Activated CD8-positive, alpha-beta T cell treated with anti-CD3 and anti-CD28 coated beads for 36 hours (primary cell): ENCODE measurements at regions not wholly inside any gene's neighbourhood (a gene's known extent, or its start where the extent isn't known, plus 50 kb on each side); places are given as distances from the start of the nearest gene placed in this dataset.
A peak's percentile ranks its signal among the peaks of the same experiment; 100 is the strongest.

Source experiments
- ATAC-seq: fragments of 200-7000 bp; cut with Tn5 transposase; one replicate; pipeline ENCODE4 v1.10.0; 2021; ENCODE audit warnings: mild to moderate bottlenecking, moderate library complexity
- CTCF ChIA-PET: fragments of 350-600 bp; sonication (Branson Sonifier 250); formaldehyde crosslinking; loops from one replicate; lab custom pipeline; 2021; ENCODE audit warnings: antibody characterized with exemption; lab: Charles Lee
- POLR2A ChIA-PET: fragments of 350-600 bp; sonication (Branson Sonifier 250); formaldehyde crosslinking; loops from one replicate; lab custom pipeline; 2021; ENCODE audit warnings: antibody characterized with exemption; lab: Charles Lee
- DNase-seq: peaks from one replicate; pipeline ENCODE4 v3.0.0-alpha.2; 2020
- H3K27ac Mint-ChIP-seq: one replicate; pipeline ENCODE4 v1.8.0; 2021; ENCODE audit warnings: mild to moderate bottlenecking, mixed read lengths
- H3K27me3 Mint-ChIP-seq: one replicate; pipeline ENCODE4 v1.8.0; 2021; ENCODE audit warnings: mixed read lengths
- H3K36me3 Mint-ChIP-seq: one replicate; pipeline ENCODE4 v1.8.0; 2021; ENCODE audit warnings: low read depth, mixed read lengths
- H3K4me1 Mint-ChIP-seq: one replicate; pipeline ENCODE4 v1.8.0; 2021; ENCODE audit warnings: low read depth, mixed read lengths
- H3K4me3 Mint-ChIP-seq: one replicate; pipeline ENCODE4 v1.8.0; 2021; ENCODE audit warnings: mild to moderate bottlenecking, moderate library complexity, mixed read lengths
- H3K9me3 Mint-ChIP-seq: one replicate; pipeline ENCODE4 v1.8.0; 2021; ENCODE audit warnings: mixed read lengths
- CTCF ChIP-seq: fragments of 200-600 bp; IDR thresholded peaks from one replicate; pipeline ENCODE4 v1.8.0; 2022; ENCODE audit warnings: antibody characterized with exemption, mild to moderate bottlenecking
- intact Hi-C: fragments of 100-400 bp; cut with micrococcal nuclease; formaldehyde crosslinking; loops from one replicate; pipeline ENCODE4 v1.10.0; 2022

GRCh38 chr15:70215951-70216350 is 118.2 kb upstream of the TLE3 start:
- POLR2A ChIA-PET: no interaction called here
- H3K9me3 Mint-ChIP-seq: no peaks in the 10 kb centered on the region
- no peaks in the 10 kb centered on the region for H3K36me3 Mint-ChIP-seq
- no peak overlapping the region for H3K27ac Mint-ChIP-seq
- TF ChIP-seq CTCF: no peak
- intact Hi-C loops: no loop called here
- CTCF ChIA-PET: no interaction called here
- DNase-seq (no peak), ATAC-seq (no peak)
- no peak overlapping the region for H3K4me3 Mint-ChIP-seq
- no peaks in the 10 kb centered on the region for H3K27me3 Mint-ChIP-seq
- no peaks in the 10 kb centered on the region for H3K4me1 Mint-ChIP-seq

GRCh38 chr15:70214941-70215635 is 117.4 kb upstream of the TLE3 start:
- Mint-ChIP-seq H3K36me3 (no peaks in the 10 kb centered on the region), H3K27ac (no peak overlapping the region), H3K4me3 (no peak overlapping the region), H3K9me3 (no peaks in the 10 kb centered on the region), H3K27me3 (no peaks in the 10 kb centered on the region), H3K4me1 (no peaks in the 10 kb centered on the region)
- DNase-seq: no peak
- intact Hi-C loops: no loop called here
- ATAC-seq: no peak
- no peak for TF ChIP-seq CTCF
- ChIA-PET POLR2A (no interaction called here), CTCF (interaction anchor here (1.5 kb wide), 1 partner anchor 252 kb away, joined by 3 read pairs; no protein-coding TSS in a partner anchor)

- ChIA-PET POLR2A (no interaction called here), CTCF (interaction anchor here (1.2 to 1.5 kb wide), 2 partner anchors 9 to 253 kb away, joined by 3 read pairs; no protein-coding TSS in a partner anchor)
- Mint-ChIP-seq H3K4me1 (no peaks in the 10 kb centered on the region), H3K27ac (no peak overlapping the region), H3K27me3 (no peaks in the 10 kb centered on the region), H3K9me3 (no peaks in the 10 kb centered on the region), H3K4me3 (no peak overlapping the region), H3K36me3 (no peaks in the 10 kb centered on the region)
- intact Hi-C loops: no loop called here
- ATAC-seq (no peak), DNase-seq (no peak)
- TF ChIP-seq CTCF: peak; percentile 16
These were observed 116.6 kb upstream of the TLE3 start for GRCh38 chr15:70214276-70214675.

GRCh38 chr15:70213794-70214193 is 116.1 kb upstream of the TLE3 start:
- H3K36me3 Mint-ChIP-seq: no peaks in the 10 kb centered on the region
- no peaks in the 10 kb centered on the region for H3K27me3 Mint-ChIP-seq
- ChIA-PET POLR2A (no interaction called here), CTCF (interaction anchor here (1.2 to 1.5 kb wide), 2 partner anchors 9 to 253 kb away, joined by 3 read pairs; no protein-coding TSS in a partner anchor)
- no peaks in the 10 kb centered on the region for H3K4me1 Mint-ChIP-seq
- ATAC-seq: no peak
- intact Hi-C loops: no loop called here
- DNase-seq: no peak
- H3K4me3 Mint-ChIP-seq: no peak overlapping the region
- TF ChIP-seq CTCF: no peak
- H3K27ac Mint-ChIP-seq: no peak overlapping the region
- no peaks in the 10 kb centered on the region for H3K9me3 Mint-ChIP-seq

- ChIA-PET POLR2A (no interaction called here), CTCF (no interaction called here)
- H3K9me3 Mint-ChIP-seq: no peaks in the 10 kb centered on the region
- ATAC-seq (no peak), DNase-seq (no peak)
- H3K4me1 Mint-ChIP-seq: no peaks in the 10 kb centered on the region
- H3K27me3 Mint-ChIP-seq: no peaks in the 10 kb centered on the region
- no peak for TF ChIP-seq CTCF
- H3K27ac Mint-ChIP-seq: no peak overlapping the region
- no peaks in the 10 kb centered on the region for H3K36me3 Mint-ChIP-seq
- intact Hi-C loops: no loop called here
- no peak overlapping the region for H3K4me3 Mint-ChIP-seq
These were observed 115.2 kb upstream of the TLE3 start for GRCh38 chr15:70212963-70213315.
